ENCODE measurements at regions not wholly inside any gene's neighbourhood (a gene's known extent, or its start where the extent isn't known, plus 50 kb on each side); places are given as distances from the start of the nearest gene placed in this dataset.
"Not testable (repeated sequence)": the region's sequence is repeated elsewhere in the genome, so short reads cannot be mapped to it uniquely, and the experiment has no call there.

- H3K4me1 ChIP-seq (ENCODE audit: control insufficient read depth, low read length); H3K27ac ChIP-seq (ENCODE audit: low read depth, low read length); H3K9me2 ChIP-seq (replicated peaks; ENCODE audit: control insufficient read depth, low read length); H3K4me2 ChIP-seq (ENCODE audit: low read length); H3K36me3 ChIP-seq (ENCODE audit: control insufficient read depth, low read length); H3K79me2 ChIP-seq (ENCODE audit: control insufficient read depth, low read length); H4K20me1 ChIP-seq (ENCODE audit: control insufficient read depth, insufficient read depth, low read depth, low read length); H3K27me3 ChIP-seq (ENCODE audit: control insufficient read depth, low read length); H3K9me3 ChIP-seq (ENCODE audit: control insufficient read depth, insufficient read depth, low read length); H3K4me3 ChIP-seq (ENCODE audit: low read length); H3F3A ChIP-seq (ENCODE audit: control insufficient read depth, insufficient read depth): not testable (repeated sequence)
These were observed 188.7 kb downstream of the BCL2L11 start for GRCh38 chr2:111309231-111310075.

- H3K4me2 ChIP-seq (ENCODE audit: low read length); H3K36me3 ChIP-seq (ENCODE audit: control insufficient read depth, low read length); H3K27me3 ChIP-seq (ENCODE audit: control insufficient read depth, low read length); H3K79me2 ChIP-seq (ENCODE audit: control insufficient read depth, low read length); H3K4me3 ChIP-seq (ENCODE audit: low read length); H3F3A ChIP-seq (ENCODE audit: control insufficient read depth, insufficient read depth); H3K4me1 ChIP-seq (ENCODE audit: control insufficient read depth, low read length); H3K27ac ChIP-seq (ENCODE audit: low read depth, low read length); H4K20me1 ChIP-seq (ENCODE audit: control insufficient read depth, insufficient read depth, low read depth, low read length); H3K9me2 ChIP-seq (replicated peaks; ENCODE audit: control insufficient read depth, low read length); H3K9me3 ChIP-seq (ENCODE audit: control insufficient read depth, insufficient read depth, low read length): not testable (repeated sequence)
These were observed 189.7 kb downstream of the BCL2L11 start for GRCh38 chr2:111310395-111310794.

DNA sequence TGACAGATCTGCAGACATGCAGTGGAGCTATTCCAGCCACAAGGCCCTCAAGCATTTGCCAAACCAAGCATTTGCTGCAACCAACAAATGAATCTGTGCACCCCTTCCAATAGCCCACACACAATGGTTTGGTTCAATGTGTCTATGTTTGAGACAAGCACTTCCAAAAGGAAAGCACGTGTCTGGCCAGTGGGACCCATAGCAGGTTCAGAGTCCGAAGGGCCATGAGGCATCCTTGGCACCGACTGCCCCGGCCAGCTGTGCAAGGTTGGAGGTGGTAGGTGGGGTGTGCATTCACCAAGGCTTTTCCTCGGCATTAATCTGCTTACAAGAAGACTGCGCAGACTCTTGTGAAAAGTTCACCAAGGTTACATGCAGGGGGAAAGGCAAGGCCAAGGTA lies 190.9 kb downstream of the BCL2L11 start:
- H3K4me3 ChIP-seq (ENCODE audit: low read length); H3K36me3 ChIP-seq (ENCODE audit: control insufficient read depth, low read length); H3K27ac ChIP-seq (ENCODE audit: low read depth, low read length); H4K20me1 ChIP-seq (ENCODE audit: control insufficient read depth, insufficient read depth, low read depth, low read length); H3K4me1 ChIP-seq (ENCODE audit: control insufficient read depth, low read length); H3F3A ChIP-seq (ENCODE audit: control insufficient read depth, insufficient read depth); H3K79me2 ChIP-seq (ENCODE audit: control insufficient read depth, low read length); H3K4me2 ChIP-seq (ENCODE audit: low read length); H3K27me3 ChIP-seq (ENCODE audit: control insufficient read depth, low read length); H3K9me2 ChIP-seq (replicated peaks; ENCODE audit: control insufficient read depth, low read length); H3K9me3 ChIP-seq (ENCODE audit: control insufficient read depth, insufficient read depth, low read length): not testable (repeated sequence)

DNA sequence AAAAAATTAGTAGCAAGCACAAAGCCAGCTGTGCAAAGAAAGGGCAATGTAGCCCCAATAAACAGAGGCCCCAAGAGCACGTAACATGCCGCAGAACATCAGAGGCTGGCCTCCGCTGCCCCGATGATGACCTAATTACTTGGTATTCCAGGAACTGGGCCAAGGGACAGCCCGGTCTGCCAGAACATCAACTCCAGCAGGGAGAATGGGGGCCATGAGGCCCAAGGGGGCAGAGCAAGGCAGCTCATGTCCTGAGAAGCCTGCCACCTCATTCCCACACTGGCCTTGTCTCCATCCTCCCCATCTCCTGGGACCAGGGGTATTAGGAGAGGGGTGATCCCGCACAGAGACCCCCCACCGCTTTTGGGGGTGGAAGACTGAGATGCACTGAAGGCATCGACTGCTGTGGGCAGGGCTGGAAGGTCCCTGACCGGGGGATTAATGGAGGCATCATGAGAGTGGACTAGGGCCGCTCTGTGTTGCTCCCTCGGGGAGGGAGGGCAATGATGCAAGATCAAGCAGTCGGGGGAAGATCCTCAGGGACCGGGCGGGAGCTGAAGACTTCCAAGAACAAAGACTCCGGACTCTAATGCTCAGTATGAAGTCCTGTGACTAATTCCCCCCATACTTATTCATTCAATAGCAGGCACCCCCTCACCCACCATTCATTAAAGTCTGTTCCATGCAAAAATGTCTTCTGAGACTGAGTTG lies 192.3 kb downstream of the BCL2L11 start:
- H3K79me2 ChIP-seq (ENCODE audit: control insufficient read depth, low read length); H3K4me2 ChIP-seq (ENCODE audit: low read length); H3K36me3 ChIP-seq (ENCODE audit: control insufficient read depth, low read length); H4K20me1 ChIP-seq (ENCODE audit: control insufficient read depth, insufficient read depth, low read depth, low read length); H3K27ac ChIP-seq (ENCODE audit: low read depth, low read length); H3F3A ChIP-seq (ENCODE audit: control insufficient read depth, insufficient read depth); H3K27me3 ChIP-seq (ENCODE audit: control insufficient read depth, low read length); H3K9me2 ChIP-seq (replicated peaks; ENCODE audit: control insufficient read depth, low read length); H3K4me1 ChIP-seq (ENCODE audit: control insufficient read depth, low read length); H3K4me3 ChIP-seq (ENCODE audit: low read length); H3K9me3 ChIP-seq (ENCODE audit: control insufficient read depth, insufficient read depth, low read length): not testable (repeated sequence)

DNA sequence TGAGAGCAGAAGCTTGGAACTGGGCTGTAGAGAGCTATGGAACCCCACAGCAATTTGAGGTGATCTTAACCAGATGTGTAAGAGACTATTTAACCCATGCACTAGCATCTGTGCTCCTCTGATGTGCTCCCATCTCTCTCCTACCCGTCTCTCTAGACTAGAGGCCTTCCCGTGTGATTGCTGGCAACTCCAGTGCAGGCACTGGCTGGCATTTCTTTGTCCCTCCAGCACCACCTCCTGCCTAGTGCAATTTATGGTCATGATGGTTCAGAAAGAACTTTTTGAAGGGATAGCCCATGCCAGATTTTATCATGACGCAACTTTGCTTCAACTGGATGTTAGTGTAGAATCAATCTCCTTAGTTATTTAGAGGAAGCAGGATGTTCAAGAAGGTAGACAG lies 193.0 kb downstream of the BCL2L11 start:
- H3K9me3 ChIP-seq (ENCODE audit: control insufficient read depth, insufficient read depth, low read length); H4K20me1 ChIP-seq (ENCODE audit: control insufficient read depth, insufficient read depth, low read depth, low read length); H3K4me1 ChIP-seq (ENCODE audit: control insufficient read depth, low read length); H3K4me2 ChIP-seq (ENCODE audit: low read length); H3F3A ChIP-seq (ENCODE audit: control insufficient read depth, insufficient read depth); H3K79me2 ChIP-seq (ENCODE audit: control insufficient read depth, low read length); H3K9me2 ChIP-seq (replicated peaks; ENCODE audit: control insufficient read depth, low read length); H3K27ac ChIP-seq (ENCODE audit: low read depth, low read length); H3K36me3 ChIP-seq (ENCODE audit: control insufficient read depth, low read length); H3K27me3 ChIP-seq (ENCODE audit: control insufficient read depth, low read length); H3K4me3 ChIP-seq (ENCODE audit: low read length): not testable (repeated sequence)

DNA sequence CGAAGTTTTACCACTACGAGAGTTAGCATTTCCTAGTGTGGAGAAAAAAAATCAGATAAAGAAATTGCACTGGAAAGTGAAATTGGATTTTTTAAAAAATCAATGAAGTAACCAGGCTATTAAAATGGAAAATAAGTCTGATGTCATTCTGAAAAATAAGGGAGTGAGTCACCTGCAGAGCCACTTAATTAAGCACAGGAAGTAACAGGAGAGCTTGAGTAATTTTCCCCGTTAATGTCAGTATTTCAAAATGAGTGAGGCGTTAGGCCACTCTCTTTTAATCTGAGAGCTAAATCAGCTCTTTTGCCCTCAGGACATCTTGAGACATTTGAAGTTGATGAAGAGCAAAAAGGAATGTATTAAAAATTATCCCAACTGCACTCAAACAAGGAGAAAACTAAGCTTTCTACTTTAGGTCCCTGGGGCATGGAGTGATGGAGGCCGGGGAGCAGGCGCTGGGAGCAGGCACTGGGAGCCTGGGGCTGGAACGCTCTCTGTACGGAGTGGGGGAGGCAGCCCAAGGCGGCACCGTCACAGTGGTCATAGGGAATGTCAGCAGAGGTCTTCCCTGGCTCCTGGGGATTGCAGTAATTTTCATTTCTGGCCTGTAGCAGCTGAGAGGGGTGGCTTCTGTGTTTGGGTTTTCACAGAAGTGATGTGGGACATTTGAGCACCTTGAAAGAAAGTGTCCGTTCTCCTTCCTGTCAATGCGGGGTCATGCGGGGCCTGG lies 194.6 kb downstream of the BCL2L11 start:
- not testable (repeated sequence) for H3K4me1 ChIP-seq (ENCODE audit: control insufficient read depth, low read length); H3K9me2 ChIP-seq (replicated peaks; ENCODE audit: control insufficient read depth, low read length); H3K4me2 ChIP-seq (ENCODE audit: low read length); H3K9me3 ChIP-seq (ENCODE audit: control insufficient read depth, insufficient read depth, low read length); H3K36me3 ChIP-seq (ENCODE audit: control insufficient read depth, low read length); H3K27me3 ChIP-seq (ENCODE audit: control insufficient read depth, low read length); H3K4me3 ChIP-seq (ENCODE audit: low read length); H4K20me1 ChIP-seq (ENCODE audit: control insufficient read depth, insufficient read depth, low read depth, low read length); H3F3A ChIP-seq (ENCODE audit: control insufficient read depth, insufficient read depth); H3K27ac ChIP-seq (ENCODE audit: low read depth, low read length); H3K79me2 ChIP-seq (ENCODE audit: control insufficient read depth, low read length)

GRCh38 chr2:111316221-111316741 lies 195.6 kb downstream of the BCL2L11 start:
- H3K9me2 ChIP-seq (replicated peaks; ENCODE audit: control insufficient read depth, low read length); H3K4me3 ChIP-seq (ENCODE audit: low read length); H3K27me3 ChIP-seq (ENCODE audit: control insufficient read depth, low read length); H3K79me2 ChIP-seq (ENCODE audit: control insufficient read depth, low read length); H3K4me2 ChIP-seq (ENCODE audit: low read length); H3K4me1 ChIP-seq (ENCODE audit: control insufficient read depth, low read length); H4K20me1 ChIP-seq (ENCODE audit: control insufficient read depth, insufficient read depth, low read depth, low read length); H3F3A ChIP-seq (ENCODE audit: control insufficient read depth, insufficient read depth); H3K9me3 ChIP-seq (ENCODE audit: control insufficient read depth, insufficient read depth, low read length); H3K36me3 ChIP-seq (ENCODE audit: control insufficient read depth, low read length); H3K27ac ChIP-seq (ENCODE audit: low read depth, low read length): not testable (repeated sequence)

All from DOHH2 (cell line).